K562 (cell line): ENCODE measurements at regions not wholly inside any gene's neighbourhood (a gene's known extent, or its start where the extent isn't known, plus 50 kb on each side); places are given as distances from the start of the nearest gene placed in this dataset.

Experiments used
- ATAC-seq: fragments of 200-7000 bp; cut with Tn5 transposase; 3 replicates; pipeline ENCODE4 v1.9.1; 2020; ENCODE audit warnings: moderate library complexity
- BruUV-seq: library from RNA; stranded (reverse); fragments of 400-500 nt; replicated peaks from 2 replicates; lab custom pipeline; 2021; lab: Mats Ljungman, UMichigan
- CTCF ChIA-PET: fragments of 300-600 bp; formaldehyde crosslinking; extraction: SDS; loops from one replicate; lab custom pipeline; 2021; ENCODE audit warnings: low intra/inter-chr PET ratio; lab: Yijun Ruan, JAX
- POLR2A ChIA-PET: fragments of 300-600, 350-650 bp; sonication (Branson Sonifier 250); formaldehyde crosslinking; extraction: SDS; loops from one replicate; lab custom pipeline; 2021; ENCODE audit warnings: antibody characterized with exemption, inconsistent platforms; lab: Yijun Ruan, JAX
- DNase-seq, 4 experiments: peaks; one replicate each; pipeline versions ENCODE4 v3.0.0 to v3.0.0-alpha.2; 2011 to 2018; ENCODE audit warnings: low spot score in 3 of 4, mixed read lengths in 3 of 4; ENCODE audit errors: extremely low read depth in 1 of 4
- FAIRE-seq: peaks from 2 replicates; lab custom pipeline; 2011; peaks lifted over from hg19 to GRCh38; lab: Jason Lieb, UNC
- H2AFZ ChIP-seq: 2 replicates; pipeline ENCODE4 v1.6.0; 2011; ENCODE audit warnings: low read depth, low read length, control low read depth, inconsistent platforms
- H3K27ac ChIP-seq: fragments of 200-600 bp; 3 replicates; pipeline ENCODE4 v1.8.0; 2011; ENCODE audit warnings: low read depth, mild to moderate bottlenecking, control low read depth, inconsistent platforms, low read length, moderate library complexity, mixed read lengths; ENCODE audit errors: extremely low read depth
- H3K27me3 ChIP-seq, 2 experiments: fragments of 300-600 bp in 1 of 2; 2 replicates in 1 of 2; 3 replicates in 1 of 2; pipeline versions ENCODE4 v1.6.0 to v1.8.0; 2011; ENCODE audit warnings: inconsistent platforms in 2 of 2, low read length in 2 of 2, mild to moderate bottlenecking in 1 of 2, mixed read lengths in 1 of 2, moderate library complexity in 1 of 2; ENCODE audit not compliant: control insufficient read depth in 2 of 2, insufficient read depth in 2 of 2
- H3K36me3 ChIP-seq: fragments of 300-600 bp; 3 replicates; pipeline ENCODE4 v1.8.0; 2011; ENCODE audit warnings: mild to moderate bottlenecking, low read length, inconsistent platforms; ENCODE audit not compliant: control insufficient read depth, insufficient read depth
- H3K4me1 ChIP-seq, 2 experiments: fragments of 200-600 bp in 1 of 2; replicated peaks in 1 of 2; 2 replicates in 1 of 2; 3 replicates in 1 of 2; pipeline versions ENCODE4 v1.5.1 to v1.8.0; 2011; ENCODE audit warnings: inconsistent platforms in 2 of 2, low read length in 2 of 2, mild to moderate bottlenecking in 1 of 2, mixed read lengths in 1 of 2, moderate library complexity in 1 of 2; ENCODE audit not compliant: control insufficient read depth in 2 of 2, insufficient read depth in 2 of 2
- H3K4me2 ChIP-seq: 2 replicates; pipeline ENCODE4 v1.6.1; 2011; ENCODE audit warnings: low read length, control low read depth, inconsistent platforms, mixed read lengths; ENCODE audit not compliant: insufficient read depth
- H3K4me3 ChIP-seq: fragments of 200-600 bp; sonication (generic), shearing (Covaris generic); 2 replicates; pipeline ENCODE4 v1.5.1; 2016; ENCODE audit warnings: control low read depth, inconsistent platforms
- H3K79me2 ChIP-seq: fragments of 200-600 bp; 3 replicates; pipeline ENCODE4 v1.8.0; 2011; ENCODE audit warnings: low read length, inconsistent platforms; ENCODE audit not compliant: control insufficient read depth, insufficient read depth
- H3K9ac ChIP-seq, 2 experiments: 2 replicates each; pipeline versions ENCODE4 v1.6.0 to v1.6.1; 2011; ENCODE audit warnings: low read depth in 2 of 2, low read length in 2 of 2, control low read depth in 1 of 2, inconsistent platforms in 1 of 2, mild to moderate bottlenecking in 1 of 2, mixed read lengths in 1 of 2; ENCODE audit not compliant: insufficient read depth in 1 of 2
- H3K9me1 ChIP-seq: one replicate; pipeline ENCODE4 v1.6.0; 2011; ENCODE audit warnings: inconsistent platforms, mild to moderate bottlenecking, low read length, moderate library complexity; ENCODE audit not compliant: control insufficient read depth, insufficient read depth
- H3K9me3 ChIP-seq: replicated peaks from 2 replicates; pipeline ENCODE4 v1.5.1; 2011; ENCODE audit warnings: low read depth, low read length, inconsistent platforms; ENCODE audit not compliant: control insufficient read depth, insufficient read depth
- H4K20me1 ChIP-seq: replicated peaks from 2 replicates; pipeline ENCODE4 v1.6.1; 2011; ENCODE audit warnings: low read length, inconsistent platforms, mixed read lengths; ENCODE audit not compliant: control insufficient read depth, insufficient read depth
- CBX1 ChIP-seq: sonication (generic); IDR thresholded peaks from 2 replicates; pipeline ENCODE4 v1.6.1; 2016; ENCODE audit warnings: antibody characterized with exemption, low read depth, mild to moderate bottlenecking
- CBX2 ChIP-seq: fragments of 200-600 bp; sonication (generic); IDR thresholded peaks from one replicate; pipeline ENCODE4 v1.6.1; 2012; ENCODE audit warnings: mild to moderate bottlenecking, low read length, inconsistent platforms; ENCODE audit not compliant: insufficient read depth, poor library complexity, severe bottlenecking
- FOXA1 ChIP-seq: fragments of 450-650 bp; IDR thresholded peaks from 2 replicates; pipeline ENCODE4 v1.6.1; 2016; ENCODE audit warnings: mild to moderate bottlenecking, borderline replicate concordance
- JUNB ChIP-seq: fragments of 450-650 bp; formaldehyde crosslinking; conservative IDR thresholded peaks from 2 replicates; pipeline ENCODE4 v1.4.0; 2020; ENCODE audit warnings: mild to moderate bottlenecking
- PHTF2 ChIP-seq: fragments of 250-450 bp; sonication (Bioruptor Pico); IDR thresholded peaks from 2 replicates; pipeline ENCODE4 v1.5.0; 2021; ENCODE audit warnings: mild to moderate bottlenecking
- PYGO2 ChIP-seq: fragments of 450-650 bp; IDR thresholded peaks from 2 replicates; pipeline ENCODE4 v1.6.1; 2016; ENCODE audit warnings: mild to moderate bottlenecking, missing genetic modification characterization, moderate library complexity, missing compliant biosample characterization
- RBM22 ChIP-seq: fragments of 200-400 bp; formaldehyde crosslinking; IDR thresholded peaks from 2 replicates; pipeline ENCODE4 v1.6.1; 2018; ENCODE audit warnings: low read length, low read depth; ENCODE audit not compliant: poor library complexity, severe bottlenecking
- WGBS: fragments of 100-300 bp; shearing (Covaris generic); methylation state at CpG from one replicate; pipeline ENCODE4 v1.1.6; 2016; ENCODE audit warnings: low coverage, mixed read lengths; ENCODE audit not compliant: insufficient coverage; ENCODE audit errors: missing lambda C conversion rate; 5-methylcytosine and 5-hydroxymethylcytosine counted together
- in situ Hi-C: fragments of 300-500 bp; cut with MboI; formaldehyde crosslinking; loops from 4 replicates; pipeline ENCODE4 v1.15.0; 2018; ENCODE audit warnings: inconsistent platforms, mixed read lengths
- intact Hi-C: fragments of 100-400 bp; cut with micrococcal nuclease; formaldehyde crosslinking; loops from 2 replicates; pipeline ENCODE4 v1.14.2; 2022
- TF ChIP-seq, protein P1 (sequence below): conservative IDR thresholded peaks from 2 replicates; pipeline ENCODE4 v1.6.1; 2011; ENCODE audit warnings: low read depth, mild to moderate bottlenecking, low read length; ENCODE audit not compliant: control insufficient read depth

DNA sequence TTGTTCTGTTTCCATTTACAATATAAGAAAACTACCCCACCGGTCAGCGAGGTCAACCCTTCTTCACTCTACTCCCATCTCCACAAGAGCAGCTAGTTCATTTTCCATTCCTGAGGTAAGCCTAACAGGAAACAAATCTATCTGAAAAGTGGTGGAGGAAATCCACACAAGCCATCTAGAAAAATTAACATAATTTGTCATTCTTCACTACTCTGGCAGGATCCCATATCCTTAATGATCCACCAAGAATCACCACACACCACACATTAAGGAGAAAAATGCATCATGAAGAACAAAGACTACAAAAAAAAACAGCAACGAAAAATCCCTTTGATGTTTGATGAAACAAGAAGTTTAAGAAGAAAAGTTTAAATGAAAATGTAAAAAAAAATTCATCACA is 1771.0 kb downstream of the EFNA5 start:
- Histone ChIP-seq H3K9ac (no peak overlapping the region), H2AFZ (no peak overlapping the region), H3K4me2 (no peak overlapping the region), H3K9me1 (no peaks in the 10 kb centered on the region)
- TF ChIP-seq CBX2: no peak
- TF ChIP-seq PHTF2: no peak
- no peak for TF ChIP-seq FOXA1
- TF ChIP-seq CBX1: no peak
- no peak for TF ChIP-seq JUNB (CRISPR knock-in tag)
- TF ChIP-seq PYGO2: no peak
- TF ChIP-seq RBM22: no peak
- TF ChIP-seq, protein P1, sequence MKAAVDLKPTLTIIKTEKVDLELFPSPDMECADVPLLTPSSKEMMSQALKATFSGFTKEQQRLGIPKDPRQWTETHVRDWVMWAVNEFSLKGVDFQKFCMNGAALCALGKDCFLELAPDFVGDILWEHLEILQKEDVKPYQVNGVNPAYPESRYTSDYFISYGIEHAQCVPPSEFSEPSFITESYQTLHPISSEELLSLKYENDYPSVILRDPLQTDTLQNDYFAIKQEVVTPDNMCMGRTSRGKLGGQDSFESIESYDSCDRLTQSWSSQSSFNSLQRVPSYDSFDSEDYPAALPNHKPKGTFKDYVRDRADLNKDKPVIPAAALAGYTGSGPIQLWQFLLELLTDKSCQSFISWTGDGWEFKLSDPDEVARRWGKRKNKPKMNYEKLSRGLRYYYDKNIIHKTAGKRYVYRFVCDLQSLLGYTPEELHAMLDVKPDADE: no peak
- TF ChIP-seq, all 486 proteins: peak for 0
- FAIRE-seq (no peak), DNase-seq (no peak), ATAC-seq (no peak)
- no peaks in the 10 kb centered on the region for H3K4me1 ChIP-seq
- no peaks in the 10 kb centered on the region for H3K27me3 ChIP-seq
- in situ Hi-C loops (no loop called here), intact Hi-C loops (no loop called here)
- WGBS: 2% methylated on average over 3 of the region's 3 CpGs
- H4K20me1 ChIP-seq: no peaks in the 10 kb centered on the region
- no TSS peak for BruUV-seq
- H3K36me3 ChIP-seq: no peaks in the 10 kb centered on the region
- ChIA-PET POLR2A (no interaction called here), CTCF (no interaction called here)
- no peak overlapping the region for H3K27ac ChIP-seq
- no peaks in the 10 kb centered on the region for H3K9me3 ChIP-seq
- no peak overlapping the region for H3K4me3 ChIP-seq
- no peaks in the 10 kb centered on the region for H3K79me2 ChIP-seq
